ENCODE measurements at regions not wholly inside any gene's neighbourhood (a gene's known extent, or its start where the extent isn't known, plus 50 kb on each side); places are given as distances from the start of the nearest gene placed in this dataset.

- TF ChIP-seq CTCF (IDR thresholded peaks at IDR 0.05): no peak
- no peak for TF ChIP-seq POLR2A (IDR thresholded peaks at IDR 0.05)
Observed at GRCh38 chr5:111926026-111926425, 169.0 kb upstream of the NREP start.
